HG02970 (cell line): ENCODE measurements at regions not wholly inside any gene's neighbourhood (a gene's known extent, or its start where the extent isn't known, plus 50 kb on each side); places are given as distances from the start of the nearest gene placed in this dataset.
A peak's percentile ranks its signal among the peaks of the same experiment; 100 is the strongest.

Source experiments
- ATAC-seq: cut with Tn5 transposase; IDR thresholded peaks from one replicate; pipeline ENCODE4 v1.9.1; 2021; ENCODE audit warnings: mild to moderate bottlenecking, moderate library complexity, moderate number of reproducible peaks; ENCODE audit not compliant: unreplicated experiment, low FRiP score

- ATAC-seq, result no peak
Measured at GRCh38 chr13:109605846-109606245, 180.5 kb downstream of the IRS2 start.

GRCh38 chr13:109604894-109605293 is 181.5 kb downstream of the IRS2 start:
- no peak for ATAC-seq

GRCh38 chr13:109602356-109602755 is 184.0 kb downstream of the IRS2 start:
- ATAC-seq, result no peak

- ATAC-seq, result no peak
Measured at GRCh38 chr13:109599901-109600657, 186.3 kb downstream of the IRS2 start.

GRCh38 chr13:109595471-109595870 is 190.9 kb downstream of the IRS2 start:
- ATAC-seq, result no peak

GRCh38 chr13:109593230-109593629 is 193.2 kb downstream of the IRS2 start:
- ATAC-seq, result no peak

- ATAC-seq, result no peak
Measured at GRCh38 chr13:109592770-109593169, 193.6 kb downstream of the IRS2 start.

GRCh38 chr13:109587689-109588088 is 198.7 kb downstream of the IRS2 start:
- ATAC-seq, result no peak

GRCh38 chr13:109586509-109587346 is 199.7 kb downstream of the IRS2 start:
- ATAC-seq, result no peak

- ATAC-seq, result no peak
Measured at GRCh38 chr13:109584844-109585361, 201.5 kb downstream of the IRS2 start.

GRCh38 chr13:109577191-109577700 is 209.1 kb downstream of the IRS2 start:
- ATAC-seq, result no peak

GRCh38 chr13:109576331-109576813 is 210.0 kb downstream of the IRS2 start:
- no peak for ATAC-seq

- ATAC-seq, result no peak
Measured at GRCh38 chr13:109575821-109576220, 210.6 kb downstream of the IRS2 start.

- no peak for ATAC-seq
Measured at GRCh38 chr13:109572389-109572788, 214.0 kb downstream of the IRS2 start.

- peak; percentile 82 for ATAC-seq
Measured at GRCh38 chr13:109569958-109570711, 216.2 kb downstream of the IRS2 start.

- ATAC-seq, result no peak
Measured at GRCh38 chr13:109568339-109568818, 218.0 kb downstream of the IRS2 start.

GRCh38 chr13:109567315-109567714 is 219.1 kb downstream of the IRS2 start:
- no peak for ATAC-seq

- ATAC-seq, result no peak
Measured at GRCh38 chr13:109565877-109566276, 220.5 kb downstream of the IRS2 start.

GRCh38 chr13:109548374-109548773 is 238.0 kb downstream of the IRS2 start:
- no peak for ATAC-seq

- ATAC-seq, result no peak
Measured at GRCh38 chr13:109547942-109548341, 238.4 kb downstream of the IRS2 start.
